Endodermal cell (in vitro differentiated cells): ENCODE measurements at regions not wholly inside any gene's neighbourhood (a gene's known extent, or its start where the extent isn't known, plus 50 kb on each side); places are given as distances from the start of the nearest gene placed in this dataset.

ENCODE experiments used
- DNase-seq: peaks from one replicate; pipeline ENCODE4 v3.0.0-alpha.2; 2017
- H3K27ac ChIP-seq: 2 replicates; pipeline ENCODE4 v1.5.1; 2013; ENCODE audit warnings: mild to moderate bottlenecking, low read depth, low read length, moderate library complexity
- H3K27me3 ChIP-seq: 2 replicates; pipeline ENCODE4 v1.6.1; 2013; ENCODE audit warnings: mild to moderate bottlenecking, low read length, moderate library complexity; ENCODE audit not compliant: insufficient read depth, control insufficient read depth, poor library complexity, severe bottlenecking
- H3K36me3 ChIP-seq: 2 replicates; pipeline ENCODE4 v1.7.0; 2013; ENCODE audit warnings: mild to moderate bottlenecking, low read length, moderate library complexity; ENCODE audit not compliant: control insufficient read depth, insufficient read depth
- H3K4me1 ChIP-seq: one replicate; pipeline ENCODE4 v1.7.0; 2013; ENCODE audit warnings: low read length; ENCODE audit not compliant: control insufficient read depth, insufficient read depth
- H3K4me3 ChIP-seq: 2 replicates; pipeline ENCODE4 v1.5.1; 2013; ENCODE audit warnings: mild to moderate bottlenecking, low read length, moderate library complexity
- H3K9ac ChIP-seq: 2 replicates; pipeline ENCODE4 v1.6.1; 2013; ENCODE audit warnings: mild to moderate bottlenecking, low read length, moderate library complexity; ENCODE audit not compliant: poor library complexity, severe bottlenecking; ENCODE audit errors: extremely low read depth
- H3K9me3 ChIP-seq: 2 replicates; pipeline ENCODE4 v1.6.1; 2013; ENCODE audit warnings: mild to moderate bottlenecking, low read length, moderate library complexity; ENCODE audit not compliant: control insufficient read depth
- H3K27ac Mint-ChIP-seq: 2 replicates; pipeline ENCODE4 v1.8.0; 2020; ENCODE audit warnings: mixed read lengths
- H3K27me3 Mint-ChIP-seq: 2 replicates; pipeline ENCODE4 v1.8.0; 2021; ENCODE audit warnings: mild to moderate bottlenecking, mixed read lengths; ENCODE audit not compliant: insufficient read depth
- H3K36me3 Mint-ChIP-seq: 2 replicates; pipeline ENCODE4 v1.8.0; 2020; ENCODE audit warnings: low read depth, mixed read lengths
- H3K4me1 Mint-ChIP-seq: 2 replicates; pipeline ENCODE4 v1.8.0; 2020; ENCODE audit warnings: mixed read lengths
- H3K4me3 Mint-ChIP-seq: 2 replicates; pipeline ENCODE4 v1.8.0; 2020; ENCODE audit warnings: mild to moderate bottlenecking, moderate library complexity, mixed read lengths
- H3K9me3 Mint-ChIP-seq: 2 replicates; pipeline ENCODE4 v1.8.0; 2020; ENCODE audit warnings: mild to moderate bottlenecking, mixed read lengths
- WGBS, 2 experiments: methylation state at CpG; one replicate each; pipeline versions ENCODE4 v1.1.5 to v1.1.7; 2013; ENCODE audit warnings: missing lambda C conversion rate in 2 of 2, mixed read lengths in 1 of 2; ENCODE audit not compliant: insufficient coverage in 1 of 2, insufficient read length in 1 of 2; 5-methylcytosine and 5-hydroxymethylcytosine counted together
- TF ChIP-seq, protein P1 (sequence below): fragments of 200-600 bp; sonication (generic); conservative IDR thresholded peaks from 2 replicates; pipeline ENCODE4 v1.5.0; 2021; ENCODE audit warnings: antibody characterized with exemption, mild to moderate bottlenecking

DNA sequence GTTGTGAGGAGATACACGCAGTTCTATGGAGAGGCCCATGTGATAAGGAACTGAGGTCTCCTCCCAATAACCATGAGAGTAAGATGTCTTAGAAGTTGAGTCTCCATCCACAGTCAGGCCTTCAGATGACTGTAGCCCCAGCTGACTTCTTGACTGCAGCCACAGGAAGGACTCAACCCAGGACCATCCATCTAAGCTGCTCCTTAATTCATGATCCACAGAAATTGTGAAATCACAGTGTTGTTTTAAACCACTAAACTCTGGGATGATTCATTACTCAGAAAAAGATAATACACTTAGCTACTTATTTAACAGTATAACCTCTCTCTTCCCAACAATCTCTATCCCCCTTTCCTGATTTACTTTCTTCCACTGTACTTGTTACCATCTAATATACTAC is 173.3 kb downstream of the ALDH1A2 start:
- Histone ChIP-seq H3K27me3 (no peaks in the 10 kb centered on the region), H3K4me3 (peak overlapping the region; percentile 12), H3K9me3 (peaks cover 12% of the 10 kb centered on the region), H3K4me1 (no peaks in the 10 kb centered on the region), H3K27ac (no peak overlapping the region), H3K36me3 (no peaks in the 10 kb centered on the region), H3K9ac (no peak overlapping the region)
- Mint-ChIP-seq H3K27ac (no peak overlapping the region), H3K36me3 (no peaks in the 10 kb centered on the region), H3K27me3 (no peaks in the 10 kb centered on the region), H3K4me1 (no peaks in the 10 kb centered on the region), H3K9me3 (peaks cover 7% of the 10 kb centered on the region), H3K4me3 (no peak overlapping the region)
- 75 to 94% methylated on average over 1 of the region's 1 CpG for WGBS, 2 experiments
- TF ChIP-seq, protein P1, sequence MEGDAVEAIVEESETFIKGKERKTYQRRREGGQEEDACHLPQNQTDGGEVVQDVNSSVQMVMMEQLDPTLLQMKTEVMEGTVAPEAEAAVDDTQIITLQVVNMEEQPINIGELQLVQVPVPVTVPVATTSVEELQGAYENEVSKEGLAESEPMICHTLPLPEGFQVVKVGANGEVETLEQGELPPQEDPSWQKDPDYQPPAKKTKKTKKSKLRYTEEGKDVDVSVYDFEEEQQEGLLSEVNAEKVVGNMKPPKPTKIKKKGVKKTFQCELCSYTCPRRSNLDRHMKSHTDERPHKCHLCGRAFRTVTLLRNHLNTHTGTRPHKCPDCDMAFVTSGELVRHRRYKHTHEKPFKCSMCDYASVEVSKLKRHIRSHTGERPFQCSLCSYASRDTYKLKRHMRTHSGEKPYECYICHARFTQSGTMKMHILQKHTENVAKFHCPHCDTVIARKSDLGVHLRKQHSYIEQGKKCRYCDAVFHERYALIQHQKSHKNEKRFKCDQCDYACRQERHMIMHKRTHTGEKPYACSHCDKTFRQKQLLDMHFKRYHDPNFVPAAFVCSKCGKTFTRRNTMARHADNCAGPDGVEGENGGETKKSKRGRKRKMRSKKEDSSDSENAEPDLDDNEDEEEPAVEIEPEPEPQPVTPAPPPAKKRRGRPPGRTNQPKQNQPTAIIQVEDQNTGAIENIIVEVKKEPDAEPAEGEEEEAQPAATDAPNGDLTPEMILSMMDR, result no peak
- no peak for DNase-seq

DNA sequence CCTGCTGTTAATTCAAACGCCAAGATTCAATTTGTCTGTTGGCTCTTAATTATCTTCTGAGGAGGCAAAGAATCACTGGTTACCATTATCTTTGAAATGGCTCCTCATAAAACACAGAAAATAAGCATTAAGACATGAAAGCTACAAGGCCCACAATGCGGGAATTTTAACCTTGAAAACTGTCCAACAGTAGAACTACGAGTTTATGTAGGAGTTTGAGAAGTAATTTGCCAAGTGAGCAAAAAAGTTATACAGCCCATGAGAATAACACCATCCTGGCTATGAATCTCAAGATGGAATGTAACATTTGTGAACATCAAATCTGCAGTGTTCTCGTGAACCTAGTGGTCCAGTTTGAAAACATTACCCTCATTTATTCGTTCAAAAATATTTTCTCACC is 172.5 kb downstream of the ALDH1A2 start:
- Mint-ChIP-seq H3K27me3 (no peaks in the 10 kb centered on the region), H3K4me3 (no peak overlapping the region), H3K4me1 (no peaks in the 10 kb centered on the region), H3K36me3 (no peaks in the 10 kb centered on the region), H3K27ac (no peak overlapping the region), H3K9me3 (peaks cover 7% of the 10 kb centered on the region)
- Histone ChIP-seq H3K27ac (no peak overlapping the region), H3K27me3 (no peaks in the 10 kb centered on the region), H3K4me1 (no peaks in the 10 kb centered on the region), H3K9me3 (peaks cover 12% of the 10 kb centered on the region), H3K9ac (no peak overlapping the region), H3K4me3 (no peak overlapping the region), H3K36me3 (no peaks in the 10 kb centered on the region)
- DNase-seq, result no peak
- TF ChIP-seq, protein P1, result no peak
- 92 to 96% methylated on average over 5 of the region's 5 CpGs for WGBS, 2 experiments

DNA sequence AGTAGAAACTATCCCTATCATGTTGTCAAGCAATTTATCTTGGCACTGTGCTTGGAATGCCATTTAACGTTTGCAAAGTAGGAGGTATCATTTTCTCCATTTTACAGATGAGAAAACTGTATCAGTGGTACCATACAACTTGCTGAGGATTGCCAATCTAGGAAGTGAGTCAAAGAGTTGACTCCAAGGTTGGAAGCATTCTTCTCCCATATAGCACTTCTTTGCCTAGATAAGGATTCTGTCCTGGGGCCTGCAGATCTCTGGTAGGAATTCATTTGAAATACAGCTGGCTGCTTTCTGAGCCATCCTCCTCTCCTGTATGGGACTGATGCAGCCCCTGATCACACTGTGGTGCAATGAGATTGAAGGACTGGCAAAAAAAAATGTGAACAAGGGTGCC is 170.2 kb downstream of the ALDH1A2 start:
- H3K36me3 Mint-ChIP-seq, result no peaks in the 10 kb centered on the region
- 87% methylated on average over 1 of the region's 1 CpG; no CpG with 5 or more reads in 1 of the 2 experiments for WGBS, 2 experiments
- Histone ChIP-seq H3K27me3 (no peaks in the 10 kb centered on the region), H3K9me3 (peaks cover 12% of the 10 kb centered on the region), H3K9ac (no peak overlapping the region), H3K27ac (no peak overlapping the region), H3K36me3 (no peaks in the 10 kb centered on the region), H3K4me3 (no peak overlapping the region), H3K4me1 (no peaks in the 10 kb centered on the region)
- H3K9me3 Mint-ChIP-seq, result peaks cover 7% of the 10 kb centered on the region
- H3K27ac Mint-ChIP-seq, result no peak overlapping the region
- no peaks in the 10 kb centered on the region for H3K27me3 Mint-ChIP-seq
- DNase-seq, result no peak
- no peak overlapping the region for H3K4me3 Mint-ChIP-seq
- TF ChIP-seq, protein P1, result no peak
- no peaks in the 10 kb centered on the region for H3K4me1 Mint-ChIP-seq
